Natural killer cell (primary cell): ENCODE measurements at regions not wholly inside any gene's neighbourhood (a gene's known extent, or its start where the extent isn't known, plus 50 kb on each side); places are given as distances from the start of the nearest gene placed in this dataset.

Experiments
- ATAC-seq, 3 donors: fragments of 150-1000 bp in 2 of 3; fragments of 200-7000 bp in 1 of 3; cut with Tn5 transposase; 1 replicate in 1 of 3; 2 replicates in 2 of 3; pipeline ENCODE4 v1.10.0; 2021; ENCODE audit warnings: mild to moderate bottlenecking in 2 of 3, moderate library complexity in 2 of 3
- DNase-seq, 2 donors: peaks; one replicate each; pipeline versions ENCODE4 v3.0.0 to v3.0.0-alpha.2; 2013 to 2021; ENCODE audit warnings: mixed read lengths in 1 of 2
- H3K27ac ChIP-seq: one replicate; pipeline ENCODE4 v1.5.1; 2013; ENCODE audit warnings: mild to moderate bottlenecking, low read length
- H3K27me3 ChIP-seq: one replicate; pipeline ENCODE4 v1.6.1; 2013; ENCODE audit warnings: low read length; ENCODE audit not compliant: control insufficient read depth, insufficient read depth
- H3K36me3 ChIP-seq: one replicate; pipeline ENCODE4 v1.6.1; 2013; ENCODE audit warnings: low read length; ENCODE audit not compliant: control insufficient read depth, insufficient read depth
- H3K4me1 ChIP-seq: one replicate; pipeline ENCODE4 v1.6.1; 2013; ENCODE audit warnings: low read length; ENCODE audit not compliant: control insufficient read depth, insufficient read depth
- H3K4me3 ChIP-seq: one replicate; pipeline ENCODE4 v1.5.1; 2013; ENCODE audit warnings: low read length
- H3K9me3 ChIP-seq: one replicate; pipeline ENCODE4 v1.6.1; 2013; ENCODE audit warnings: low read length; ENCODE audit not compliant: control insufficient read depth, insufficient read depth
- H3K27ac Mint-ChIP-seq, 2 donors: one replicate each; pipeline ENCODE4 v1.8.0; 2022; ENCODE audit warnings: mild to moderate bottlenecking in 2 of 2, mixed read lengths in 2 of 2, moderate library complexity in 1 of 2
- H3K27me3 Mint-ChIP-seq, 2 donors: one replicate each; pipeline ENCODE4 v1.8.0; 2022; ENCODE audit warnings: low read depth in 2 of 2, mixed read lengths in 2 of 2
- H3K36me3 Mint-ChIP-seq: one replicate; pipeline ENCODE4 v1.8.0; 2022; ENCODE audit warnings: mixed read lengths
- H3K4me1 Mint-ChIP-seq, 2 donors: one replicate each; pipeline ENCODE4 v1.8.0; 2022; ENCODE audit warnings: mixed read lengths in 2 of 2
- H3K4me3 Mint-ChIP-seq: one replicate; pipeline ENCODE4 v1.8.0; 2022; ENCODE audit warnings: mild to moderate bottlenecking, moderate library complexity, mixed read lengths
- H3K9me3 Mint-ChIP-seq, 2 donors: one replicate each; pipeline ENCODE4 v1.8.0; 2022; ENCODE audit warnings: mixed read lengths in 2 of 2
- WGBS: methylation state at CpG from one replicate; pipeline ENCODE4 v1.1.7; 2013; ENCODE audit warnings: missing lambda C conversion rate; ENCODE audit not compliant: insufficient coverage; 5-methylcytosine and 5-hydroxymethylcytosine counted together
- intact Hi-C: fragments of 100-400 bp; cut with micrococcal nuclease; formaldehyde crosslinking; loops from one replicate; pipeline ENCODE4 v1.14.2; 2022
- TF ChIP-seq, protein P1 (sequence below): fragments of 200-600 bp; IDR thresholded peaks from one replicate; pipeline ENCODE4 v1.8.0; 2022; ENCODE audit warnings: antibody characterized with exemption

DNA sequence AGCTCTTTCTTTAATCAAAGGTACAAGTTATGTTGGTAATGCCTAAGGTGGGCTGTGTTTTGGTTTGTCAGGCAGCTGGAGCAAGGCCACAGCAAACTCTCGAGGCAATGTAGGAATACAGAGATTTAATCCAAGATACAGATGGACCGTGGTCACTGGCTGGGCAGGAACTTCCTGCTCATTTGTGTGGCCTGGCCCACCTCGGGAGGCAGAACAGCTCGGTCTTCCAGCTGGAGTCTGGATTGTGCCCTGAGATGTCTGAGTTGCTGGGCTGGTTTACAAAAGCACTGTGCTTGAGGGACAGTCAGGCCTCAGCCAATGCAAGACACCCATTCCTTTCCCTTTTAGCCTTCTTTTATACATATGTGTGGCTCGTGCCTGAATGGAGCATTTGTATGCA, 506.1 kb upstream of the SALL3 start:
- Mint-ChIP-seq H3K4me3 (no peak overlapping the region), H3K36me3 (no peaks in the 10 kb centered on the region), H3K4me1 (no peaks in the 10 kb centered on the region), H3K9me3 (peaks cover 0 to 2% of the 10 kb centered on the region in 2 donors), H3K27ac (no peak overlapping the region), H3K27me3 (peaks cover 0 to 10% of the 10 kb centered on the region in 2 donors)
- ATAC-seq, result no peak
- no peak overlapping the region for H3K4me3 ChIP-seq
- H3K27ac ChIP-seq, result no peak overlapping the region
- WGBS, result 68% methylated on average over 5 of the region's 5 CpGs
- H3K27me3 ChIP-seq, result no peaks in the 10 kb centered on the region
- TF ChIP-seq, protein P1, sequence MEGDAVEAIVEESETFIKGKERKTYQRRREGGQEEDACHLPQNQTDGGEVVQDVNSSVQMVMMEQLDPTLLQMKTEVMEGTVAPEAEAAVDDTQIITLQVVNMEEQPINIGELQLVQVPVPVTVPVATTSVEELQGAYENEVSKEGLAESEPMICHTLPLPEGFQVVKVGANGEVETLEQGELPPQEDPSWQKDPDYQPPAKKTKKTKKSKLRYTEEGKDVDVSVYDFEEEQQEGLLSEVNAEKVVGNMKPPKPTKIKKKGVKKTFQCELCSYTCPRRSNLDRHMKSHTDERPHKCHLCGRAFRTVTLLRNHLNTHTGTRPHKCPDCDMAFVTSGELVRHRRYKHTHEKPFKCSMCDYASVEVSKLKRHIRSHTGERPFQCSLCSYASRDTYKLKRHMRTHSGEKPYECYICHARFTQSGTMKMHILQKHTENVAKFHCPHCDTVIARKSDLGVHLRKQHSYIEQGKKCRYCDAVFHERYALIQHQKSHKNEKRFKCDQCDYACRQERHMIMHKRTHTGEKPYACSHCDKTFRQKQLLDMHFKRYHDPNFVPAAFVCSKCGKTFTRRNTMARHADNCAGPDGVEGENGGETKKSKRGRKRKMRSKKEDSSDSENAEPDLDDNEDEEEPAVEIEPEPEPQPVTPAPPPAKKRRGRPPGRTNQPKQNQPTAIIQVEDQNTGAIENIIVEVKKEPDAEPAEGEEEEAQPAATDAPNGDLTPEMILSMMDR, result no peak
- no peak for DNase-seq
- H3K4me1 ChIP-seq, result no peaks in the 10 kb centered on the region
- intact Hi-C loops, result no loop called here
- H3K9me3 ChIP-seq, result no peaks in the 10 kb centered on the region
- no peaks in the 10 kb centered on the region for H3K36me3 ChIP-seq

DNA sequence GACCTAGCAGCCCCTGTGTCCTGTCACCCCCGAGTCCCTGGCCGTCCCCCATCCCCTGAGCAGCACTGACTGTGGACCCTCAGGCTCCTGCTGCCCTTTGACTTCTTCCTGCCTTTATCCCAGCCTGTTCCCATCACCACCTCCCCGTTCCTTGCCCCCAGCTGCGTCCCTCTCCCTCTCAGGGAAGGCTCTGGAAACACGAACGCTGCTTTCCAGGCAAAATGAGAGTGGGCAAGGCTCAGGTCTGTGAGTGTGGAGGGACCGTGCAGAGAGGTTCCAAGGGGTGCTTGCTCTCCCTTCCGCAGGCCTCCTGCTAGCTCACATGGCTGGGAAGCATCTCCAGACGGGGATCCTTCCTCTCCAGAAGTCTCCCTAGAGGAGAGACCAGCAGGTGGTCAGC, 501.8 kb upstream of the SALL3 start:
- H3K9me3 ChIP-seq, result no peaks in the 10 kb centered on the region
- H3K36me3 ChIP-seq, result no peaks in the 10 kb centered on the region
- H3K4me1 Mint-ChIP-seq, result no peaks in the 10 kb centered on the region
- H3K36me3 Mint-ChIP-seq, result no peaks in the 10 kb centered on the region
- H3K27me3 Mint-ChIP-seq, result no peaks in the 10 kb centered on the region
- 87% methylated on average over 9 of the region's 9 CpGs for WGBS
- H3K27ac Mint-ChIP-seq, result no peak overlapping the region
- TF ChIP-seq, protein P1, result no peak
- H3K9me3 Mint-ChIP-seq, result no peaks in the 10 kb centered on the region
- ATAC-seq (no peak), DNase-seq (no peak)
- no peak overlapping the region for H3K4me3 Mint-ChIP-seq
- H3K27ac ChIP-seq, result no peak overlapping the region
- intact Hi-C loops, result no loop called here
- H3K4me1 ChIP-seq, result no peaks in the 10 kb centered on the region
- no peak overlapping the region for H3K4me3 ChIP-seq
- H3K27me3 ChIP-seq, result no peaks in the 10 kb centered on the region

DNA sequence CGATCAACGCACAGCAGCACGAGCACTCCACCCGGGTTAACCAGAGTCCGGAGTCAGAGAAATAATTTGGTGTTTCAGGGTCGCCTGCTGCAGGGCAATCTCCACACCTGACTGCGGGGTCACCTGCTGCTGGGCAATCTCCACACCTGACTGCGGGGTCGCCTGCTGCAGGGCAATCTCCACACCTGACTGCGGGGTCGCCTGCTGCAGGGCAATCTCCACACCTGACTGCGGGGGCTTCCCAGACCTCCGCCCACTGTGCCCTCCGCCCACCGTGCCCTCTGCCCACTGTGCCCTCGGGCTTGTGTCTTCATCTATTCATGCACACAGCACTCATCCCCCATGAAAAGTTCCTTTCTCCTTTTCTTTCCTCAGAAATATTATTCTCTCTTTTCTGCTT, 500.2 kb upstream of the SALL3 start:
- Mint-ChIP-seq H3K36me3 (no peaks in the 10 kb centered on the region), H3K27ac (no peak overlapping the region), H3K9me3 (no peaks in the 10 kb centered on the region), H3K4me3 (no peak overlapping the region), H3K27me3 (peaks cover 0 to 2% of the 10 kb centered on the region in 2 donors), H3K4me1 (no peaks in the 10 kb centered on the region)
- intact Hi-C loops, result no loop called here
- no peaks in the 10 kb centered on the region for H3K36me3 ChIP-seq
- 91% methylated on average over 16 of the region's 16 CpGs for WGBS
- DNase-seq (no peak), ATAC-seq (no peak)
- H3K4me3 ChIP-seq, result no peak overlapping the region
- no peaks in the 10 kb centered on the region for H3K4me1 ChIP-seq
- H3K27ac ChIP-seq, result no peak overlapping the region
- H3K9me3 ChIP-seq, result no peaks in the 10 kb centered on the region
- TF ChIP-seq, protein P1, result no peak
- no peaks in the 10 kb centered on the region for H3K27me3 ChIP-seq

DNA sequence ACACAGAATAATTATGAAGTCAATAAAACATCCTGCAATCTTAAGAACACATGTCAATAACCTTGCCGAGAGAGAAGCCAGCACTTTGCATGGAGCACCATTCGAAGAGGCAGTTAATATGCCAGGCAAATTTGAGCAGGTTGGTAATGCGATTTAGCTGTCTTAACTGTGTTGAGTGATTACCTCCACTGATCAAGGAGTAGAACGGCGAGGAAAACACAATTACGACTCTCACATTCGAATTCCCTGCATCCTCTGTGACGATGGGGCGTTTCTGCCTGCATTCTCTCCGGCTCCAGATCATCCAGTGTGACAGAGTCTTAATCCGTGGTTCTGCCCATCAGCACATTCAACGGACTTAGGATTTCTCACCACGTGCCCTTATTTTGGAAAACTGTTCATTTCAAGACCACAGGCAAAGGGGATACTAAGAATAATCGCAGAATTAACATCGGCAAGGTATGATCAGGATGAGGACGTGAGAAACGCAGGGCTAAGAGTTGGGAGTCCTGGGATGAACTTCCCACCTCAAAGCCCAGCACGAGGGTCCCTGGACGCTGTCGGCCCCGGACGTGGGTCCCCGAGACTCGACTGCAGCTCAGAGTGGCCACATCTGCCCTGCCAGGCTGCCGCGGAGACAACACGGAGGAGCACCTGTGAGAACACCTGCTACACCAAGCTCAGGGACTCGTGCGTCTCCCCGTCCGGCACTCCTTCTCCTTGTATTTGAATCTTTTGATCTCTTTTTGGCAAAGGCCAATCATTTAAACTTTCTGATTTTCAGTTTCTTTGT, 499.2 kb upstream of the SALL3 start:
- Mint-ChIP-seq H3K9me3 (no peaks in the 10 kb centered on the region), H3K27ac (no peak overlapping the region), H3K4me3 (no peak overlapping the region), H3K36me3 (no peaks in the 10 kb centered on the region), H3K27me3 (peaks cover 0 to 6% of the 10 kb centered on the region in 2 donors), H3K4me1 (no peaks in the 10 kb centered on the region)
- ATAC-seq (no peak), DNase-seq (no peak)
- 88% methylated on average over 31 of the region's 31 CpGs for WGBS
- no peaks in the 10 kb centered on the region for H3K27me3 ChIP-seq
- H3K27ac ChIP-seq, result no peak overlapping the region
- H3K4me3 ChIP-seq, result no peak overlapping the region
- TF ChIP-seq, protein P1, result no peak
- no peaks in the 10 kb centered on the region for H3K36me3 ChIP-seq
- no peaks in the 10 kb centered on the region for H3K9me3 ChIP-seq
- intact Hi-C loops, result no loop called here
- H3K4me1 ChIP-seq, result no peaks in the 10 kb centered on the region
